ENCODE measurements at regions not wholly inside any gene's neighbourhood (a gene's known extent, or its start where the extent isn't known, plus 50 kb on each side); places are given as distances from the start of the nearest gene placed in this dataset.
A peak's percentile ranks its signal among the peaks of the same experiment; 100 is the strongest.

- no peak overlapping the region for H3K4me2 ChIP-seq (ENCODE audit: control insufficient read depth, insufficient read depth)
These were observed 441.0 kb downstream of the TXNL1 start for GRCh38 chr18:56197241-56197859.

DNA sequence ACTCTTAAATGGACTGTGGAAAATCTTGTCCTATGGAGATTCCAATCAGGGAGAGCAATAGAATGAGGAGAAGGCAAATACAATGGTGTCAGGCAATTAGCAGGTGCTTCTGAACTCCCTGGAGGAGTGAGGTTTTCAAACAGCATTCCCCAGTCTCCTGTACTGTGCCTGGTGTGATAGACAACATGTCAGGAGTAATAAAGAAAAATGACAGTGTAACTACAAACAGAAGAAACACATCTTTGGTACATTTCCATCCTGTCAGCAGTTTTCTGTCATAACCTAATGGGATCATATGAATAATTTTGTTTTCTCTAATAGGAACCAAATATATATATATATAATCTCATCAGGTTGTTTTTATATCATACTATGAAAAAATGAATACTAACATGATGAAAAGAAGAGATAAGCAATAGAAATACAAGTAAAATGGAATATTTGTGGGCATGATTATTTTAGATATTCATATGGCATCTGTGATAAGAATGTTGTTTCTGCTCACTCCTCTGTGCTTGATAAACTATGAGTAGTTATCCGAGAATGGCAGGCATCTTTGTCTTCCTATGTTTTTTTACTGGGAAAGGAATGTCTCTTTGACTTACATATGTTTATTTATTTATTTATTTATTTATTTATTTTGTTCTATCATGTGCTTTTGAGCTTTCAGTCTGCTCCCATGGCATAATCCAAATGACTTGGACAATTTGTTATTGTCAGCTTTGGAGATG, 441.7 kb downstream of the TXNL1 start:
- Histone ChIP-seq H4K20me1 (ENCODE audit: control insufficient read depth, insufficient read depth) (no peaks in the 10 kb centered on the region), H3K36me3 (ENCODE audit: control insufficient read depth in 2 of 2, insufficient read depth in 2 of 2, low read length in 1 of 2) (no peaks in the 10 kb centered on the region), H3K27ac (ENCODE audit: control insufficient read depth, insufficient read depth) (no peak overlapping the region), H3K27me3 (replicated peaks in 1 of 2; ENCODE audit: control insufficient read depth in 2 of 2, insufficient read depth in 2 of 2, low read length in 1 of 2) (no peaks in the 10 kb centered on the region), H3K4me1 (ENCODE audit: control insufficient read depth, insufficient read depth, low read length) (no peaks in the 10 kb centered on the region), H3K9me3 (replicated peaks; ENCODE audit: control insufficient read depth, insufficient read depth, low read length) (no peaks in the 10 kb centered on the region), H3K79me2 (ENCODE audit: control insufficient read depth, insufficient read depth, low read length) (no peaks in the 10 kb centered on the region), H3K4me3 (no peak overlapping the region), H2AFZ (ENCODE audit: control insufficient read depth, low read depth, low read length) (no peak overlapping the region), H3K4me2 (ENCODE audit: control insufficient read depth, insufficient read depth) (no peak overlapping the region), H3K9ac (ENCODE audit: control insufficient read depth, insufficient read depth, low read length) (no peak overlapping the region)
- BruUV-seq (replicated peaks): no TSS peak
- SMC1A ChIA-PET (ENCODE audit: uncharacterized antibody, unreplicated experiment): no interaction called here
- CTCF ChIA-PET: no interaction called here
- intact Hi-C loops (cut with micrococcal nuclease; ENCODE audit: unreplicated experiment) (no loop called here), in situ Hi-C loops (cut with MboI) (no loop called here)
- RAD21 ChIA-PET (ENCODE audit: unreplicated experiment): no interaction called here
- DNase-seq (ENCODE audit: low read depth, low spot score) (no peak), ATAC-seq (no peak), FAIRE-seq (no peak)
- POLR2A ChIA-PET: no interaction called here
- 44% methylated on average over 1 of the region's 1 CpG for WGBS (ENCODE audit: insufficient coverage, insufficient replicate concordance, low lambda C conversion rate, missing lambda C conversion rate)
- TF ChIP-seq, protein P1, sequence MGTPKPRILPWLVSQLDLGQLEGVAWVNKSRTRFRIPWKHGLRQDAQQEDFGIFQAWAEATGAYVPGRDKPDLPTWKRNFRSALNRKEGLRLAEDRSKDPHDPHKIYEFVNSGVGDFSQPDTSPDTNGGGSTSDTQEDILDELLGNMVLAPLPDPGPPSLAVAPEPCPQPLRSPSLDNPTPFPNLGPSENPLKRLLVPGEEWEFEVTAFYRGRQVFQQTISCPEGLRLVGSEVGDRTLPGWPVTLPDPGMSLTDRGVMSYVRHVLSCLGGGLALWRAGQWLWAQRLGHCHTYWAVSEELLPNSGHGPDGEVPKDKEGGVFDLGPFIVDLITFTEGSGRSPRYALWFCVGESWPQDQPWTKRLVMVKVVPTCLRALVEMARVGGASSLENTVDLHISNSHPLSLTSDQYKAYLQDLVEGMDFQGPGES (IDR thresholded peaks at IDR 0.05): no peak
- TF ChIP-seq CHD4 (IDR thresholded peaks at IDR 0.05): no peak
- TF ChIP-seq NFIC (IDR thresholded peaks at IDR 0.05; ENCODE audit: low read depth, low read length): no peak
- no peak for TF ChIP-seq SIN3A (IDR thresholded peaks at IDR 0.05; ENCODE audit: low read depth, low read length)
- no peak for TF ChIP-seq TAF1 (IDR thresholded peaks at IDR 0.05; ENCODE audit: borderline replicate concordance, low read depth, low read length)
- TF ChIP-seq E4F1 (IDR thresholded peaks at IDR 0.05; ENCODE audit: borderline replicate concordance, partially characterized antibody): no peak
- no peak for TF ChIP-seq SUZ12 (IDR thresholded peaks at IDR 0.05; ENCODE audit: unreplicated experiment)
- TF ChIP-seq, protein P2, sequence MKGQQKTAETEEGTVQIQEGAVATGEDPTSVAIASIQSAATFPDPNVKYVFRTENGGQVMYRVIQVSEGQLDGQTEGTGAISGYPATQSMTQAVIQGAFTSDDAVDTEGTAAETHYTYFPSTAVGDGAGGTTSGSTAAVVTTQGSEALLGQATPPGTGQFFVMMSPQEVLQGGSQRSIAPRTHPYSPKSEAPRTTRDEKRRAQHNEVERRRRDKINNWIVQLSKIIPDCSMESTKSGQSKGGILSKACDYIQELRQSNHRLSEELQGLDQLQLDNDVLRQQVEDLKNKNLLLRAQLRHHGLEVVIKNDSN (IDR thresholded peaks at IDR 0.05; ENCODE audit: borderline replicate concordance, extremely low read length, insufficient read depth, low read depth, low read length): no peak
- no peak for TF ChIP-seq DPF2 (IDR thresholded peaks at IDR 0.05)

More at GRCh38 chr18:56197241-56197859, 441.0 kb downstream of the TXNL1 start:
- CTCF ChIA-PET: no interaction called here
- H3K4me1 ChIP-seq (ENCODE audit: control insufficient read depth, insufficient read depth, low read length): no peaks in the 10 kb centered on the region
- WGBS (ENCODE audit: insufficient coverage, insufficient replicate concordance, low lambda C conversion rate, missing lambda C conversion rate): 46% methylated on average over 6 of the region's 6 CpGs
- no peak overlapping the region for H3K27ac ChIP-seq (ENCODE audit: control insufficient read depth, insufficient read depth)
- peak; percentile 38 for FAIRE-seq
- TF ChIP-seq ZNF384 (IDR thresholded peaks at IDR 0.05; ENCODE audit: borderline replicate concordance, low read depth, low read length): no peak
- no peak for TF ChIP-seq BACH1 (IDR thresholded peaks at IDR 0.05; ENCODE audit: borderline replicate concordance)
- peak; percentile 71; the same call in 1 of the 2 replicates for TF ChIP-seq ZNF24 (IDR thresholded peaks at IDR 0.05)
- peak; percentile 68 for TF ChIP-seq MEF2A (IDR thresholded peaks at IDR 0.05; ENCODE audit: insufficient read depth, low read depth, low read length)
- TF ChIP-seq CREB1 (IDR thresholded peaks at IDR 0.05; ENCODE audit: low read depth): no peak
- peak; percentile 52; the same call in 1 of the 2 replicates for TF ChIP-seq ATF7 (IDR thresholded peaks at IDR 0.05; ENCODE audit: low read depth)
- TF ChIP-seq NRF1 (conservative IDR thresholded peaks at IDR 0.05; ENCODE audit: low read depth, low read length): no peak
- no peak for TF ChIP-seq NFYB (IDR thresholded peaks at IDR 0.05; ENCODE audit: insufficient read depth, low read depth, low read length)
- TF ChIP-seq RAD51 (IDR thresholded peaks at IDR 0.05): 0 out of 2 replicates have a peak, but pooled peaks have one; percentile 36
- no peak overlapping the region for H2AFZ ChIP-seq (ENCODE audit: control insufficient read depth, low read depth, low read length)
- H3K9ac ChIP-seq (ENCODE audit: control insufficient read depth, insufficient read depth, low read length): no peak overlapping the region
- no peaks in the 10 kb centered on the region for H4K20me1 ChIP-seq (ENCODE audit: control insufficient read depth, insufficient read depth)
- in situ Hi-C loops (cut with MboI) (no loop called here), intact Hi-C loops (cut with micrococcal nuclease; ENCODE audit: unreplicated experiment) (no loop called here)
- BruUV-seq (replicated peaks): no TSS peak
- H3K27me3 ChIP-seq (replicated peaks in 1 of 2; ENCODE audit: control insufficient read depth in 2 of 2, insufficient read depth in 2 of 2, low read length in 1 of 2): no peaks in the 10 kb centered on the region
- H3K79me2 ChIP-seq (ENCODE audit: control insufficient read depth, insufficient read depth, low read length): no peaks in the 10 kb centered on the region
- RAD21 ChIA-PET (ENCODE audit: unreplicated experiment): no interaction called here
- SMC1A ChIA-PET (ENCODE audit: uncharacterized antibody, unreplicated experiment): interaction anchor here (0.7 kb wide), 1 partner anchor 32 kb away, joined by 3 read pairs; no protein-coding TSS in a partner anchor
- ATAC-seq: 0 out of 3 replicates have a peak, but pooled peaks have one; percentile 34
- no peaks in the 10 kb centered on the region for H3K9me3 ChIP-seq (replicated peaks; ENCODE audit: control insufficient read depth, insufficient read depth, low read length)
- DNase-seq (ENCODE audit: low read depth, low spot score): no peak
- POLR2A ChIA-PET: no interaction called here
- no peaks in the 10 kb centered on the region for H3K36me3 ChIP-seq (ENCODE audit: control insufficient read depth in 2 of 2, insufficient read depth in 2 of 2, low read length in 1 of 2)
- H3K4me3 ChIP-seq: no peak overlapping the region
